ENCODE measurements at regions not wholly inside any gene's neighbourhood (a gene's known extent, or its start where the extent isn't known, plus 50 kb on each side); places are given as distances from the start of the nearest gene placed in this dataset.

GRCh38 chr4:45063696-45064095, 337.3 kb upstream of the GNPDA2 start:
- TF ChIP-seq CTCF (IDR thresholded peaks at IDR 0.05; ENCODE audit: borderline replicate concordance, insufficient read depth, low read depth, low read length): no peak
- no peak overlapping the region for H3K4me3 ChIP-seq (ENCODE audit: low read depth, low read length)

- no peak overlapping the region for H3K4me3 ChIP-seq (ENCODE audit: low read depth, low read length)
- no peak for TF ChIP-seq CTCF (IDR thresholded peaks at IDR 0.05; ENCODE audit: borderline replicate concordance, insufficient read depth, low read depth, low read length)
These were observed 336.7 kb upstream of the GNPDA2 start for GRCh38 chr4:45062935-45063545.

- no peak for TF ChIP-seq CTCF (IDR thresholded peaks at IDR 0.05; ENCODE audit: borderline replicate concordance, insufficient read depth, low read depth, low read length)
- no peak overlapping the region for H3K4me3 ChIP-seq (ENCODE audit: low read depth, low read length)
These were observed 317.6 kb upstream of the GNPDA2 start for GRCh38 chr4:45043911-45044310.

- H3K4me3 ChIP-seq (ENCODE audit: low read depth, low read length): no peak overlapping the region
- no peak for TF ChIP-seq CTCF (IDR thresholded peaks at IDR 0.05; ENCODE audit: borderline replicate concordance, insufficient read depth, low read depth, low read length)
These were observed 310.3 kb upstream of the GNPDA2 start for GRCh38 chr4:45036677-45037076.

GRCh38 chr4:45033676-45034419, 307.5 kb upstream of the GNPDA2 start:
- no peak overlapping the region for H3K4me3 ChIP-seq (ENCODE audit: low read depth, low read length)
- no peak for TF ChIP-seq CTCF (IDR thresholded peaks at IDR 0.05; ENCODE audit: borderline replicate concordance, insufficient read depth, low read depth, low read length)

GRCh38 chr4:45030059-45030458, 303.7 kb upstream of the GNPDA2 start:
- no peak for TF ChIP-seq CTCF (IDR thresholded peaks at IDR 0.05; ENCODE audit: borderline replicate concordance, insufficient read depth, low read depth, low read length)

GRCh38 chr4:45007508-45007907, 281.2 kb upstream of the GNPDA2 start:
- no peak for TF ChIP-seq CTCF (IDR thresholded peaks at IDR 0.05; ENCODE audit: borderline replicate concordance, insufficient read depth, low read depth, low read length)
- no peak overlapping the region for H3K4me3 ChIP-seq (ENCODE audit: low read depth, low read length)

More at GRCh38 chr4:45030059-45030458, 303.7 kb upstream of the GNPDA2 start:
- H3K4me3 ChIP-seq (ENCODE audit: low read depth, low read length): no peak overlapping the region
